Hepatocyte (in vitro differentiated cells): ENCODE measurements at regions not wholly inside any gene's neighbourhood (a gene's known extent, or its start where the extent isn't known, plus 50 kb on each side); places are given as distances from the start of the nearest gene placed in this dataset.

Source experiments
- CTCF ChIP-seq: fragments of 200-600 bp; sonication (generic); IDR thresholded peaks from 2 replicates; pipeline ENCODE4 v1.5.1; 2016; ENCODE audit warnings: antibody characterized with exemption, mild to moderate bottlenecking; ENCODE audit not compliant: poor library complexity
- EZH2 ChIP-seq: fragments of 200-600 bp; sonication (generic); IDR thresholded peaks from 2 replicates; pipeline ENCODE4 v1.6.1; 2016; ENCODE audit warnings: antibody characterized with exemption, mild to moderate bottlenecking, borderline replicate concordance
- EZH2phosphoT487 ChIP-seq: fragments of 200-600 bp; sonication (generic); IDR thresholded peaks from one replicate; pipeline ENCODE4 v1.6.1; 2018; ENCODE audit warnings: antibody characterized with exemption, mild to moderate bottlenecking, low read depth, moderate library complexity; ENCODE audit not compliant: unreplicated experiment, severe bottlenecking

- TF ChIP-seq CTCF: no peak
- TF ChIP-seq EZH2: no peak
- TF ChIP-seq EZH2phosphoT487: no peak
Observed at GRCh38 chr2:186382932-186383331, 103.1 kb upstream of the ZC3H15 start.
